ENCODE measurements at regions not wholly inside any gene's neighbourhood (a gene's known extent, or its start where the extent isn't known, plus 50 kb on each side); places are given as distances from the start of the nearest gene placed in this dataset.

GRCh38 chr5:167440846-167441245 is 850.6 kb upstream of the WWC1 start:
- no peak for FAIRE-seq
- no peaks in the 10 kb centered on the region for H3K9me1 ChIP-seq (ENCODE audit: control insufficient read depth, extremely low read depth, insufficient read depth, low read length)

GRCh38 chr5:167442922-167443321 is 848.5 kb upstream of the WWC1 start:
- H3K4me1 ChIP-seq (ENCODE audit: control insufficient read depth, extremely low read depth, insufficient read depth, low read length): no peaks in the 10 kb centered on the region
- no peaks in the 10 kb centered on the region for H3K79me2 ChIP-seq (ENCODE audit: control insufficient read depth, insufficient read depth, low read length)
- H2AFZ ChIP-seq (ENCODE audit: control insufficient read depth, low read length): no peak overlapping the region
- no peak for FAIRE-seq
- no peak for DNase-seq (ENCODE audit: low read depth, low spot score)
- H3K9me1 ChIP-seq (ENCODE audit: control insufficient read depth, extremely low read depth, insufficient read depth, low read length): no peaks in the 10 kb centered on the region
- no peak for TF ChIP-seq EZH2 (IDR thresholded peaks at IDR 0.05; ENCODE audit: low read length)
- no peak for TF ChIP-seq CTCF (optimal IDR thresholded peaks at IDR 0.05 in 1 of 3, IDR thresholded peaks at IDR 0.05 in 1 of 3, conservative IDR thresholded peaks at IDR 0.05 in 1 of 3; ENCODE audit: extremely low read depth in 1 of 3, insufficient read depth in 2 of 3, low read length in 3 of 3)
- H3K27ac ChIP-seq (ENCODE audit: control insufficient read depth, insufficient read depth, low read length): no peak overlapping the region
- H3K9me3 ChIP-seq (ENCODE audit: control insufficient read depth, low read depth, low read length): no peaks in the 10 kb centered on the region
- no peaks in the 10 kb centered on the region for H3K36me3 ChIP-seq (ENCODE audit: control insufficient read depth in 2 of 2, extremely low read depth in 1 of 2, insufficient read depth in 2 of 2, low read length in 2 of 2)
- H3K9ac ChIP-seq (ENCODE audit: control insufficient read depth, extremely low read depth, insufficient read depth, low read length): no peak overlapping the region
- H4K20me1 ChIP-seq (ENCODE audit: control insufficient read depth, extremely low read depth, insufficient read depth, low read length): no peaks in the 10 kb centered on the region
- H3K27me3 ChIP-seq (ENCODE audit: control insufficient read depth, extremely low read depth, insufficient read depth, low read length): no peaks in the 10 kb centered on the region
- no peak overlapping the region for H3K4me3 ChIP-seq (ENCODE audit: control insufficient read depth in 2 of 3, extremely low read depth in 1 of 3, insufficient read depth in 2 of 3, low read depth in 1 of 3, low read length in 3 of 3)
- no peak overlapping the region for H3K4me2 ChIP-seq (ENCODE audit: control insufficient read depth, extremely low read depth, insufficient read depth, low read depth, low read length)
- dilution Hi-C loops (cut with MboI; ENCODE audit: extremely low pct_ligation_motif_present, low sequenced_read_pairs): no loop called here

More at GRCh38 chr5:167440846-167441245, 850.6 kb upstream of the WWC1 start:
- TF ChIP-seq CTCF (optimal IDR thresholded peaks at IDR 0.05 in 1 of 3, IDR thresholded peaks at IDR 0.05 in 1 of 3, conservative IDR thresholded peaks at IDR 0.05 in 1 of 3; ENCODE audit: extremely low read depth in 1 of 3, insufficient read depth in 2 of 3, low read length in 3 of 3): no peak
- no peak for TF ChIP-seq EZH2 (IDR thresholded peaks at IDR 0.05; ENCODE audit: low read length)
- dilution Hi-C loops (cut with MboI; ENCODE audit: extremely low pct_ligation_motif_present, low sequenced_read_pairs): no loop called here
- Histone ChIP-seq H3K27ac (ENCODE audit: control insufficient read depth, insufficient read depth, low read length) (no peak overlapping the region), H3K9me3 (ENCODE audit: control insufficient read depth, low read depth, low read length) (no peaks in the 10 kb centered on the region), H4K20me1 (ENCODE audit: control insufficient read depth, extremely low read depth, insufficient read depth, low read length) (no peaks in the 10 kb centered on the region), H3K36me3 (ENCODE audit: control insufficient read depth in 2 of 2, extremely low read depth in 1 of 2, insufficient read depth in 2 of 2, low read length in 2 of 2) (no peaks in the 10 kb centered on the region), H3K4me3 (ENCODE audit: control insufficient read depth in 2 of 3, extremely low read depth in 1 of 3, insufficient read depth in 2 of 3, low read depth in 1 of 3, low read length in 3 of 3) (no peak overlapping the region), H3K4me2 (ENCODE audit: control insufficient read depth, extremely low read depth, insufficient read depth, low read depth, low read length) (no peak overlapping the region), H2AFZ (ENCODE audit: control insufficient read depth, low read length) (no peak overlapping the region), H3K9ac (ENCODE audit: control insufficient read depth, extremely low read depth, insufficient read depth, low read length) (no peak overlapping the region), H3K27me3 (ENCODE audit: control insufficient read depth, extremely low read depth, insufficient read depth, low read length) (no peaks in the 10 kb centered on the region), H3K79me2 (ENCODE audit: control insufficient read depth, insufficient read depth, low read length) (no peaks in the 10 kb centered on the region), H3K4me1 (ENCODE audit: control insufficient read depth, extremely low read depth, insufficient read depth, low read length) (no peaks in the 10 kb centered on the region)
- no peak for DNase-seq (ENCODE audit: low read depth, low spot score)

All from keratinocyte (primary cell).